Activated CD4-positive, CD25-positive, alpha-beta regulatory T cell (primary cell): ENCODE measurements at regions not wholly inside any gene's neighbourhood (a gene's known extent, or its start where the extent isn't known, plus 50 kb on each side); places are given as distances from the start of the nearest gene placed in this dataset.

Experiments
- DNase-seq, 4 experiments: peaks; one replicate each; lab custom pipeline; 2025; lab: John Stamatoyannopoulos, UW

- no peak for DNase-seq
Observed at GRCh38 chr9:109830545-109830944, 50.5 kb downstream of the PALM2AKAP2 start.

GRCh38 chr9:109831998-109832658 lies 52.1 kb downstream of the PALM2AKAP2 start:
- no peak for DNase-seq

DNA sequence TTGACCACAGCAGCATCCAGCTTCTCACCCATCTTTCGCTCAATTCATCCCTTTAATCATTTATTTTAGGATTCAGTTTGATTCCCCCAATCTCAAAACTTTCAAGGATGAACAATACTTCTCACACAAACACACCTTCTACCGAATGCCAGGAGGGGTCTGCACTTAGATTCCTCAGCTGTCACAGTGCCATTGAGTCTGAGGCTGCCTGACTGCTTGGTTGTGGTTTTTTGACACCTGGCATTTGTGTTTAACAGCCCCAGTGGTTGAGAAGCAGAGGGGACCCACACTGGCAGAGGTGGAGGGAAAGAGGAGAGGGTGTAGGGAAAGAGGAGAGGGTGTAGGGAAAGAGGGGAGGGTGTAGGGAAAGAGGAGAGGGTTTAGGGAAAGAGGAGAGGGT lies 54.9 kb downstream of the PALM2AKAP2 start:
- DNase-seq: no peak

- DNase-seq: no peak
Observed at GRCh38 chr9:109843641-109844040, 63.6 kb downstream of the PALM2AKAP2 start.

DNA sequence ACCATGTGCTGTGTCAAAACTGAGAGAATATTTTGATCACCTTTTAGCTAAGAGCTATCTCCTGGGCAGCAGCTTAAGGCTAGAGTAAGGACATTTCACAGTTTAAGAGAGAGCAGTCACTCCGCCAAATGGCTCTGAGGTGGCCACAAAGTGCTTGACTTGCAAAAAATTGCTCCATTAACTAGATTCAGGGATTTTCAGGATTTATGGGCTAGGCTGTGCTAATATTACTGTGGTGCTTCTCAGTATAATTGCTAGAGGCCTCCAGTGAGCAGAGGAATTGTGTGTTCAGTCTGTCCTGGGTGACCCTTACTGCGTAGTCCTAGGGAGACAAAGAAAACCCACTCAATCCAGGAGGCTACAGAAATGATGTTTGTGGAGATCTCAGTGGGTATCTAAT lies 65.2 kb downstream of the PALM2AKAP2 start:
- DNase-seq: no peak

GRCh38 chr9:109846776-109847175 lies 66.8 kb downstream of the PALM2AKAP2 start:
- no peak for DNase-seq

GRCh38 chr9:109852556-109852955 lies 72.6 kb downstream of the PALM2AKAP2 start:
- no peak for DNase-seq

DNA sequence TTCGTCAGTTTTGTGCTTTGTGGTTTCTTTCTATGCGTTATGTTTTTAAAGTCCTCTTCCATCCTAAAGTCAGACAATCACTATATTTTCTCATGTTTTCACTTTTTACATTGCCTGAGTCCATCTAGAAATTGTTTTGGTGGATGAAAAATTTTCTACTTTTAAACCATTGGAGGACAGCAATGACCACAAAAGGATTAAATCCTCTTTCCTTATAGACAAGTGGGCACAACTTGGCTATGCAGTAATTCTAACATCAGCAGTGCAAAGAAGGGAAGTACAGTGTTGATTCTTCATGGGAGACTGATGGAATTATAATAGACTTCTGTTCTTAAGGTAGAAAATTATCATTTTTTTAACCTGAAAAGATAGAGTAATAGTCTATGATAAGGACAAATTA lies 75.5 kb downstream of the PALM2AKAP2 start:
- no peak for DNase-seq

DNA sequence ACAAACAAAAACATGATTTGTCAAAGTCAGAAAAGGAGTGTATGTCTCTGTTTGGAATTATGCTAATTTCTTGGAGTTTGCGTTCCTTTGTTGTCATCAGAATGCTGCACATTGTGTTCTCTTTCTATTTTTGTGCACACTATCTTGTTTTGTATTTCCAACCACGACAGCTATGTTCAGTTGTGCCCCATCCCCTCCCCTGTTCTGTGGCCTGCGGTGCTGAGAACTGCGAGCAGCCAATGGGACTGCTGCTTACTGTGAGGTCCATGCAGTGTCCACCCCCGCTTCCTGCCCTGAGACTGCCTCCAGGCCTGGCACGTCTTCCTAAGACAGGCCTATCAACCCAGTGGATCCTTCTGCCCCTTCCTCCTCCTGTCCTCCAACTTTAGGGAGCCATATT lies 76.8 kb downstream of the PALM2AKAP2 start:
- no peak for DNase-seq

DNA sequence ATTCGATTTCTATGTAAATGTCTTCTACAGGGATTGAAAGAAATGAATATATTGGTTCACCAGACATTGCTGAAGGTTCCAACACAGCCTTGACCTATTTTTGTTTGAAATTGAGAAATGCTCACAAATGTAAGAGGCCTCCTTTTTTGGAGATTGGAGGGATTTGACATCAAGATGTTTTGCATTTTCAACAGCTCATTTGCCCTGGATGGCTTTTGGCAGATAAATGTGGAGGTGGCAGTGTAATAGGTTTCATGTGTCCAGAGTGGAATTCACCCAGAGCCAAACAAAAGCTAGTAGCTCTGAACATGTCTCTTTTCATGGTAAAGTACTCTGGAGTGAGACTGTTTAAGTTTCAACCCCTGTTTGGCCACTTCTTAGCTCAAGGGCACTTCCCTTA lies 77.3 kb downstream of the PALM2AKAP2 start:
- no peak for DNase-seq

GRCh38 chr9:109859447-109859846 lies 79.4 kb downstream of the PALM2AKAP2 start:
- DNase-seq: no peak

DNA sequence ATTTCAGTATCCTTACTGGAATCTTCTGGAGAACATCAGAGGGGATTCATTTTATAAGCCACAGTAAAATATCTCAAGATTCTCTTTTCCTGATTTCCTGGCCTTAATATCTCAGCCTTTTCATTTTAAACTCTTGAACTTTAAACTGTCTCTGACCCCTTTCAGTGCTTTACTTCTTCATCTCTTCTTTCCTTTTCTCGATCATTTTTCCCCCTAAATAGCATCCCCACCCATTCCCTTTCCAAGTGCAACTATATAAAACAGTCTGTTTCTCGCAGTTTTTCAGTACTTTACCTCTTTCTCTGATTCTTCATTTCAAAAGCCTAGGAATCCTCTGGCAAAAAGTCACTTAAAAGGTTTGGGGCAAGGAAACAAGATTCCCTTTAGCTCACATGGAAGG lies 80.5 kb downstream of the PALM2AKAP2 start:
- DNase-seq: no peak

GRCh38 chr9:109861499-109861898 lies 81.5 kb downstream of the PALM2AKAP2 start:
- DNase-seq: no peak

DNA sequence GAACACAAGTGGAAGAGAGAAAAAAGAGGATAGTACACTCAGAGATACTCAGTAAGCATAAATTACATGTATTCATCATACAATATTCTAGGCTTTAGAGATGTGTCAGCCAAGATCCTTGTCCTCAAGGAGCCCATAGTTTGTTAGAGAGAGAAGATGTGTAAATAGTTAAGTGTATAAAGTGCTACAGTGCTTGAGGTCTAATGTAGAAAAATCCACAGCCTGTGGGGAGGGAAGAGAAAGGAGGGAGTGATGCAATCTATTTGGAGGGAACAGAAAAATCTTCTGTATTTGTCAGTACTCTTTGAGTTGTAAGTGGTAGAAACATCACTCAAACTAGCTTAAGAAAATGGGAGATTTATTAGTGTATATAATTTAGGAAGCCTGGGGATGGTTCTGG lies 81.9 kb downstream of the PALM2AKAP2 start:
- no peak for DNase-seq

DNA sequence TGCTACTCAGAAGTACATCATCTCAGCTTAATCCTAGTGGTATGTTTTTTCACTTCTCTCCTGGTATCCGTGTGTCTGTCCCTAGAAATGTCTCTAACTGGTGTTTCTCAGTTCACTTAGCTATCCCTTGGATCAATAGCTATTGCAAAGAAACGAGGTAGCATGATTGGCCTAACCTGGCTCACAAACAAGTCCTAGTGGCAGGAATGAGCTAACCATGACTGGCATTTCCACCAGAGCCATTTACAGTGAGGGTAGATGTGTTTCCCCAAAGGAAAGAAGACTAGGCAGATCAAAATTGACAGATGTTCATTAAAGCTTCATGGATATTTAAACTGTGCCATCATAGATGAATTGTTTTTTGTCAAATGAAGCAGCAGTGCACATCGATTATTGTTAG lies 82.5 kb downstream of the PALM2AKAP2 start:
- no peak for DNase-seq

DNA sequence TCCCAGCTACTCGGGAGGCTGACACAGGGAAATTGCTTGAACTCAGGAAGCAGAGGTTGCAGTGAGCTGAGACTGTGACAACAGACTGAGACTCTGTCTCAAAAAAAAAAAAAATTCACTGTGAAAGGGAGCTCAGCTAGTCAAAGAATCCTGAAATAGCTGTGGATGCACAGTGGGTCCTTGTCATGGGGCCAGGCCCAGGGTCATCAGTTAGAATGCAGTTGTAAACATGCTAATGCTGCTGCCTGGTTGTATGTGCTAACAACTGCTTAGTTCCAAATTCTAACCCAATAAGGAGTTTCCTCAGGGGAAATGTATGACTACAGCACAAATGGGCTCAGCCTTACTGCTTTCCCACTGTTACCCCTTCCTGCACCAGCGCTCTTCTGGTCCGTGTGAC lies 84.0 kb downstream of the PALM2AKAP2 start:
- DNase-seq: no peak

DNA sequence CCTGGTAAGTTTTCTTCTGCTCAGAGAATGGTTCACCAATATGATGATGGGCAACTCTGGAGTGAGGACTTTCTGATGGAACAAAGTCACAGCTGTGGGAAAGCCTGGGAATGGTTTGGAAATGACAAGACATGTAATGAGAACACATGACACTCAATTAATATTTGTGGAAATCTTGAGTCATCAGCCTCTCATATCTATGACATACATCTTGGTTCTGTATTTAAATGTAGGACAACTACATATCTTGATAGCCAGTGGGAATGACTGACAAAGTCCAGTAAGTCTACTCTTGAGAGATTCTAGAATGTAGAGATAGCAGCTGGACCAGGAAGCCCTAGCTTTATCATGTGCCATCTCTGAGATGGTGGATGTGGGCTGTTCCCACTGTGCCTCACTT lies 85.5 kb downstream of the PALM2AKAP2 start:
- DNase-seq: no peak

- no peak for DNase-seq
Observed at GRCh38 chr9:109868207-109868606, 88.2 kb downstream of the PALM2AKAP2 start.

DNA sequence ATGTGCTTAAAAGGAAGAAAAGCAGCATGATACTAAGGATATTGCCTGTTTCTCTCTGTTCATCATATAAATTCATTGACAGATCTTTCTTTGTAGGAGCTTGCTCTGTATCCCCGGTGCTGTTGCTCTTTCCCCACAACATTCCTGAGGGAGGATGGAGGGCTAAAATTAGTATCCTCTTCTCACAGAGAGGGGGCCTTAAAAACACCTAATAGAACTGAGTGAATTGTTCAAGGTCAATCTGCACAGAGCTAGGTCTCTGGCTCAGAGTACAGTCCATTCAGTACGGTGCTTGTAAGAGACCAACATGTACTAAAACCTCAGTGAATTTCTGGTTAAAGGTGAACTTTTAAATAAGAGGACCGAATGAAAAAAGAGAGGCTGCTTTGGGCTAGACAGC lies 88.7 kb downstream of the PALM2AKAP2 start:
- no peak for DNase-seq

GRCh38 chr9:109870365-109870764 lies 90.4 kb downstream of the PALM2AKAP2 start:
- no peak for DNase-seq

GRCh38 chr9:109872901-109873300 lies 92.9 kb downstream of the PALM2AKAP2 start:
- no peak for DNase-seq

- DNase-seq: no peak
Observed at GRCh38 chr9:109875495-109876129, 95.6 kb downstream of the PALM2AKAP2 start.

DNA sequence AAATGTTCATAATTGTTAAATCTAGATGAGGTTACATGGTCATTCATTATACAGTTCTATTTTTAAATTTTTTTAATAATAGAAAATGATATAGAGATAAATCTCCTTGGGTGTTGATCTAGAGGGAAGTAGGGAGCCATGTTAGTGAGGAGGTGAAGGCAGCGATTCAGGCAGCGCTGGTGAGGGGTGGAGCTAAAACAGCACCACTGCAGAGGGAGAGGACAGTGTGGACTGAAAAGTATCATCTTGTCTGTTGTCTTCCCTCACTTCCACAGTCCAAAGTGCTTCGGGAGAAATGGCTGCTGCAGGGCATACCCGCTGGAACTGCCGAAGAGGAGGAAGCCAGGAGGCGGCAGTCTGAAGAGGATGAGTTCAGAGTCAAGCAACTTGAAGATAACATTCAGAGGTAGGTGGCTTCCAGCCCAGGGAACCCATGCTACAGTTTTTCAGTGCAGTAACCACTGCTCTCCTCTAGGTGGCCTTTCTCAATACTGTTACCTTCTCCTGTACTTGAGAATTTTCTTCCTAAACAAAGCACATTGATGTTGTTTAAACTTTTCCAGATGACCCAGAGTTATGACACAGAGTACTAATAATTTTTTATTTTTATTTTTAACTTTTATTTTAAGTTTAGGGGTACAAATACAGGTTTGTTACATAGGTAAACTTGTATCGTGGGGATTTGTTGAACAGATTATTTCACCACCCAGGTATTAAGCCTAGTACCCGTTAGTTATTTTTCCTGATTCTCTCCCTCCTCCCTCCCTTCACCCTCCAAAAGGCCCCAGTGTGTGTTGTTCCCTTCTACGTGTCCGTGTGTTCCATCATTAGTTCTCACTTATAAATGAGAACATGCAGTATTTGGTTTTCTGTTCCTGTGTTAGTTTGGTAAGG lies 100.5 kb downstream of the PALM2AKAP2 start:
- no peak for DNase-seq
